Nephron progenitor cell (in vitro differentiated cells): ENCODE measurements at regions not wholly inside any gene's neighbourhood (a gene's known extent, or its start where the extent isn't known, plus 50 kb on each side); places are given as distances from the start of the nearest gene placed in this dataset.

Source experiments
- DNase-seq: peaks from one replicate; pipeline ENCODE4 v3.0.0; 2021
- H3K27ac Mint-ChIP-seq: 2 replicates; pipeline ENCODE4 v1.8.0; 2021; ENCODE audit warnings: mild to moderate bottlenecking, moderate library complexity, mixed read lengths
- H3K27me3 Mint-ChIP-seq: 2 replicates; pipeline ENCODE4 v1.8.0; 2021; ENCODE audit warnings: mild to moderate bottlenecking, low read depth, mixed read lengths; ENCODE audit not compliant: poor library complexity
- H3K36me3 Mint-ChIP-seq: 2 replicates; pipeline ENCODE4 v1.8.0; 2021; ENCODE audit warnings: low read depth, mixed read lengths
- H3K4me1 Mint-ChIP-seq: 2 replicates; pipeline ENCODE4 v1.8.0; 2021; ENCODE audit warnings: mixed read lengths
- H3K4me3 Mint-ChIP-seq: 2 replicates; pipeline ENCODE4 v1.8.0; 2021; ENCODE audit warnings: mild to moderate bottlenecking, moderate library complexity, mixed read lengths
- H3K9me3 Mint-ChIP-seq: 2 replicates; pipeline ENCODE4 v1.8.0; 2021; ENCODE audit warnings: mild to moderate bottlenecking, moderate library complexity, mixed read lengths
- TF ChIP-seq, protein P1 (sequence below): fragments of 200-600 bp; sonication (generic); IDR thresholded peaks from 2 replicates; pipeline ENCODE4 v1.5.0; 2021; ENCODE audit warnings: antibody characterized with exemption

DNA sequence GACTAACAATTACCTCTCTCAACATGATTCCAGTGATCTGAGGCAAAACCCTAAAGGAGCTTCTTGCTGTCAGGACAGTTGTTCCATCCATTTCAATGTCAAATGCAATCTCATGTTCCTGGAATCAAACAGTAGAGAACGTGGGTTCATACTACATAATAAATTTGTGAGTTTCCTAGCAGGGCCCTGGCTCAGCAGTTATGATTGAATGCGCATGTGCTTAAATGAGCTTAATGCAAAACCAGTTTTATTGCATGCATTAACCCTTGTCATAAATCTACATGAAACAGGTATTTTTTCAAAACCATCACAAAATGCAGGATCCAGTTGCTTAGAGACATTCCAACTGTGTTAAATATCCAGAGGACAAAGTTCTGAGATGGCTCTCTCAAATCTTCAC, 225.4 kb upstream of the TMEM72 start:
- Mint-ChIP-seq H3K27ac (no peak overlapping the region), H3K27me3 (peaks cover 10% of the 10 kb centered on the region)

DNA sequence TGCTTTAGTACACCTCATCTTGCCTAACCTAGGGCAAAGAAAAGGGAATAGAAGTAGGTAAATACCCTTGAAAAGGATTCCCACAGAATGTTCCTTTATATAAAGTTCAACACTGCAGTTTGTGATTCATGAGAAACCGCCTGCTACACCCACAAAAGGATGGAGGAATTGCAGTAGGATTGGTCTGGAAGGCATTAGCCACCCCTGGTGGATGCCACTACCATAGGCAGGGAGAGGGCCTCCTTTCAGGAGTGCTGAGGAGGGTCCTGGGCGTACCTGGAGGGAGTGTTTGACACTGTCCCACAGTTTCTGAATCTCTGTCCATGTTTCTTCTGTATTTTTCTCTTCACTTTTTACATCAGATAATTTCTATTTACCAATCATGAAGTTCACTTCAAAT, 221.8 kb upstream of the TMEM72 start:
- Mint-ChIP-seq H3K27ac (no peak overlapping the region), H3K27me3 (peaks cover 5% of the 10 kb centered on the region), H3K4me3 (no peak overlapping the region), H3K4me1 (no peaks in the 10 kb centered on the region), H3K36me3 (no peaks in the 10 kb centered on the region), H3K9me3 (peaks cover 4% of the 10 kb centered on the region)
- TF ChIP-seq, protein P1, sequence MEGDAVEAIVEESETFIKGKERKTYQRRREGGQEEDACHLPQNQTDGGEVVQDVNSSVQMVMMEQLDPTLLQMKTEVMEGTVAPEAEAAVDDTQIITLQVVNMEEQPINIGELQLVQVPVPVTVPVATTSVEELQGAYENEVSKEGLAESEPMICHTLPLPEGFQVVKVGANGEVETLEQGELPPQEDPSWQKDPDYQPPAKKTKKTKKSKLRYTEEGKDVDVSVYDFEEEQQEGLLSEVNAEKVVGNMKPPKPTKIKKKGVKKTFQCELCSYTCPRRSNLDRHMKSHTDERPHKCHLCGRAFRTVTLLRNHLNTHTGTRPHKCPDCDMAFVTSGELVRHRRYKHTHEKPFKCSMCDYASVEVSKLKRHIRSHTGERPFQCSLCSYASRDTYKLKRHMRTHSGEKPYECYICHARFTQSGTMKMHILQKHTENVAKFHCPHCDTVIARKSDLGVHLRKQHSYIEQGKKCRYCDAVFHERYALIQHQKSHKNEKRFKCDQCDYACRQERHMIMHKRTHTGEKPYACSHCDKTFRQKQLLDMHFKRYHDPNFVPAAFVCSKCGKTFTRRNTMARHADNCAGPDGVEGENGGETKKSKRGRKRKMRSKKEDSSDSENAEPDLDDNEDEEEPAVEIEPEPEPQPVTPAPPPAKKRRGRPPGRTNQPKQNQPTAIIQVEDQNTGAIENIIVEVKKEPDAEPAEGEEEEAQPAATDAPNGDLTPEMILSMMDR: peak; percentile 27
- no peak for DNase-seq

More for the DNA sequence above, 225.4 kb upstream of the TMEM72 start:
- TF ChIP-seq, protein P1: no peak
- H3K9me3 Mint-ChIP-seq: no peaks in the 10 kb centered on the region
- no peak overlapping the region for H3K4me3 Mint-ChIP-seq
- no peak for DNase-seq
- H3K36me3 Mint-ChIP-seq: no peaks in the 10 kb centered on the region
- H3K4me1 Mint-ChIP-seq: no peaks in the 10 kb centered on the region

DNA sequence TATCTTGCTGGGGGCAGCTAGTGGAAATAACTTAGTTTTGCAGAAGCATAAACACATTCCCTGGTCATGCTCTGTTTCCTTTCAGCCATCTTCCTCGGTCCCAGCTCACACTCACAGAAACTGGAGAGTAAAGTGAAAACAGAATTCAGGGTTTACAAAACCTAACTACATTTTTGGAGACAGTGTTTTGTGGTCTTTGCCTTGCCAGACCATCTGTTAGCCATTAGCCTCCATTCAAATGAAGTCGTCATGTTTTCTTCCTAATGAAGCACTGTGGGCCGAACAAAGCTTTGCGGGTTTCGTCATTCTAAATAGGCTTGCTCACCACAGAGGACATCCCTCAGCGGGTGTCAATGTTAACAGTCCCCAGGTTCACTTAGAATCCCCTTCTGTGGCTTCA, 214.6 kb upstream of the TMEM72 start:
- Mint-ChIP-seq H3K27me3 (peaks cover 6% of the 10 kb centered on the region), H3K9me3 (peaks cover 13% of the 10 kb centered on the region), H3K36me3 (no peaks in the 10 kb centered on the region), H3K27ac (no peak overlapping the region), H3K4me3 (no peak overlapping the region), H3K4me1 (peaks cover 16% of the 10 kb centered on the region)
- TF ChIP-seq, protein P1: no peak
- DNase-seq: no peak

DNA sequence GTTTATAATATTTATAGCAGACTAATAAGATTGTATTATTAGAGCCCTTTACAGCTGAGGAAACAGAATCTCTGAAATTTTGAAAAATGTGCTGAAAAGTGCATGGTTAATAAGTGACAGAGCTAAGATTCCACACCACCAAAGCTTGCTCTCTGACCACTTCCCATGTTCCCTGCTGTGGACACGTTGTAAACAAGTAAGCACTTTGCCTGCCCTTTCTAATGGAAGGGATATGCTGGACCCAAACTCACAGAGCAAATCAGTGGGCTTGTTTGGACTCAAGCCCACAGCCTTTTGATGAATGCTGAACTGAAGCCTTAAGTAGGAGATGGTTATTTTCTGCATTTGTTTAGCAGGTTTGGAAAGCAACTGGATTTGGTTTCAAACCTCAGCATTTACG, 214.0 kb upstream of the TMEM72 start:
- no peak for DNase-seq
- TF ChIP-seq, protein P1: no peak
- Mint-ChIP-seq H3K36me3 (no peaks in the 10 kb centered on the region), H3K9me3 (peaks cover 14% of the 10 kb centered on the region), H3K27me3 (peaks cover 3% of the 10 kb centered on the region), H3K27ac (no peak overlapping the region), H3K4me1 (peaks cover 16% of the 10 kb centered on the region), H3K4me3 (no peak overlapping the region)

DNA sequence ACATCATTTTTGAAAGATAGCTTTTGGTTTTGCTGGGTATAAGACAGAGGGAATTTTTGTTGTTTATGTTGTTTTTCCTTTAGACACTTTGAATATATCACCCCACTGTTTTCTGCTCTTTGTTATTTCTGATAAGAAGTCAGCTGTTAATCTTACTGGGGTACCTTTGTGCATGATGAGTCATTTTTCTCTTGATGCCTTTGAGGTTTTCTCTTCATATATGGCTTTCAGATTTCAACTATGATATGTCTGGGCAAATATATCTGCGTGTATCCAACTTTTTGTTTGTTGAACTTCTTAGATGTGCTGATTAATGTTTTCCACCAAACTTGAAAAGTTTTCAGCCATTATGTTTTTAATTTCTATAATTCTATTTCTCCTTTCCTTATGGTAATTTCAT, 208.6 kb upstream of the TMEM72 start:
- peaks cover 3% of the 10 kb centered on the region for H3K27me3 Mint-ChIP-seq
- H3K36me3 Mint-ChIP-seq: no peaks in the 10 kb centered on the region
- TF ChIP-seq, protein P1: no peak
- H3K4me3 Mint-ChIP-seq: no peak overlapping the region
- no peak overlapping the region for H3K27ac Mint-ChIP-seq
- DNase-seq: no peak
- H3K9me3 Mint-ChIP-seq: peaks cover 36% of the 10 kb centered on the region
- H3K4me1 Mint-ChIP-seq: peaks cover 6% of the 10 kb centered on the region

DNA sequence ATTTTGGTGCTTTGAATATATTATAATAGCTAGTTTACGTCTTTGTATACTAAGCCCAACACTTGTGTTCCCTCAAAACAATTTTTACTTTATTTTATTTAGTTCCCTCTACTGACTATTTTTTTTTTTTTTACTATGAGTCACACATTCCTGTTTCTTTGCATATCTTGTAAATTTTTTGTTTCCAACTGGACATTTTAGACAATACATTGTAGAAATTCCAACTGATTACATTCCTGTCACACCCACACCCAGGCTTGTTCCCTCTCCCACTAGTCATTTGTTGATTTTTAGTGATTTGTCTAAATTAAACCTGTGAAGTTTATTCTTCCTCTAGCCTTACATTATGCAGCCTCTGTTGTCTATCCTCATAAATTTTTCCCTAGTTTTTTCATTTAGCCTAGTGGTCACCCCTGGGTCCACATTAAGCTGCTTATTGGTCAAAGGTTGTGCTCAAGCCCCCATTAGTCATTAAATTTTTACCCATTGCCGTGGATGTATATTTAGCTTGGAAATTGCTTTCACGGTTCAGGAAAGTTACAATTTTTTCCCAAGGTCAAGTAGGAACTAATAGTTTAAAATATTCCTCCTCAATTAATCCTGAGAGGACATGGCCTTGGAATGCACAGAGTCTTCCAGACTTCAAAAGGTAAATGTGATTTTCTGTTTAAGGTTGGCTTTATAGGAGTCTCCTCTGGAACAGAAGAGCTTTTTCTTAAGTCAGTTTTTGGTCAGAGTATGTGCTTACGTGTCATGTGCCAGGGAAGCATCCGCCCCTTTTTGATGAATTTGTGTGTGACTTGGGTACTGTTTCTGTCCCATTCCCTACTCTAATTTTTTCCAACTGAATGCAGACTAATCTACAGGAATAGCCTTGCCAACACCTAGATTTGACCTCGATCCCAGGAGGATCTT, 207.6 kb upstream of the TMEM72 start:
- peaks cover 3% of the 10 kb centered on the region for H3K27me3 Mint-ChIP-seq
- TF ChIP-seq, protein P1: no peak
- no peak overlapping the region for H3K27ac Mint-ChIP-seq
- peaks cover 36% of the 10 kb centered on the region for H3K9me3 Mint-ChIP-seq
- H3K36me3 Mint-ChIP-seq: no peaks in the 10 kb centered on the region
- no peak overlapping the region for H3K4me3 Mint-ChIP-seq
- peaks cover 16% of the 10 kb centered on the region for H3K4me1 Mint-ChIP-seq
- no peak for DNase-seq
